Keratinocyte (primary cell): ENCODE measurements at regions not wholly inside any gene's neighbourhood (a gene's known extent, or its start where the extent isn't known, plus 50 kb on each side); places are given as distances from the start of the nearest gene placed in this dataset.

Experiments used
- DNase-seq: peaks from one replicate; pipeline ENCODE4 v3.0.0-alpha.2; 2011; ENCODE audit warnings: low read depth, missing footprints, low spot score
- FAIRE-seq: peaks from 2 replicates; lab custom pipeline; 2011; peaks lifted over from hg19 to GRCh38; lab: Jason Lieb, UNC
- H2AFZ ChIP-seq: 2 replicates; pipeline ENCODE4 v1.6.0; 2012; ENCODE audit warnings: low read length, control low read depth, inconsistent platforms; ENCODE audit not compliant: control insufficient read depth
- H3K27ac ChIP-seq: 2 replicates; pipeline ENCODE4 v1.5.1; 2011; ENCODE audit warnings: low read length; ENCODE audit not compliant: control insufficient read depth, insufficient read depth
- H3K27me3 ChIP-seq: 3 replicates; pipeline ENCODE4 v1.6.0; 2011; ENCODE audit warnings: low read length; ENCODE audit not compliant: control insufficient read depth, insufficient read depth; ENCODE audit errors: extremely low read depth
- H3K36me3 ChIP-seq, 2 experiments: 2 replicates in 1 of 2; 3 replicates in 1 of 2; pipeline ENCODE4 v1.5.1; 2011; ENCODE audit warnings: low read length in 2 of 2, mild to moderate bottlenecking in 1 of 2; ENCODE audit not compliant: control insufficient read depth in 2 of 2, insufficient read depth in 2 of 2; ENCODE audit errors: extremely low read depth in 1 of 2
- H3K4me1 ChIP-seq: 3 replicates; pipeline ENCODE4 v1.5.1; 2011; ENCODE audit warnings: low read length; ENCODE audit not compliant: control insufficient read depth, insufficient read depth; ENCODE audit errors: extremely low read depth
- H3K4me2 ChIP-seq: 3 replicates; pipeline ENCODE4 v1.6.0; 2011; ENCODE audit warnings: low read depth, low read length; ENCODE audit not compliant: control insufficient read depth, insufficient read depth; ENCODE audit errors: extremely low read depth
- H3K4me3 ChIP-seq, 3 experiments: fragments of 200-600 bp in 1 of 3; sonication (generic) in 1 of 3; 2 replicates in 2 of 3; 3 replicates in 1 of 3; pipeline ENCODE4 v1.5.1; 2011 to 2016; ENCODE audit warnings: low read length in 3 of 3, mild to moderate bottlenecking in 3 of 3, control low read depth in 2 of 3, inconsistent platforms in 1 of 3, low read depth in 1 of 3, mixed read lengths in 1 of 3, mixed run types in 1 of 3, moderate library complexity in 1 of 3; ENCODE audit not compliant: control insufficient read depth in 2 of 3, insufficient read depth in 2 of 3; ENCODE audit errors: extremely low read depth in 1 of 3
- H3K79me2 ChIP-seq: 2 replicates; pipeline ENCODE4 v1.6.0; 2012; ENCODE audit warnings: low read length; ENCODE audit not compliant: control insufficient read depth, insufficient read depth
- H3K9ac ChIP-seq: 3 replicates; pipeline ENCODE4 v1.6.0; 2011; ENCODE audit warnings: low read length; ENCODE audit not compliant: control insufficient read depth, insufficient read depth; ENCODE audit errors: extremely low read depth
- H3K9me1 ChIP-seq: 3 replicates; pipeline ENCODE4 v1.6.0; 2011; ENCODE audit warnings: low read length; ENCODE audit not compliant: control insufficient read depth, insufficient read depth; ENCODE audit errors: extremely low read depth
- H3K9me3 ChIP-seq: 2 replicates; pipeline ENCODE4 v1.5.1; 2012; ENCODE audit warnings: low read depth, low read length; ENCODE audit not compliant: control insufficient read depth
- H4K20me1 ChIP-seq: 3 replicates; pipeline ENCODE4 v1.6.0; 2011; ENCODE audit warnings: low read length; ENCODE audit not compliant: control insufficient read depth, insufficient read depth; ENCODE audit errors: extremely low read depth
- EZH2 ChIP-seq: IDR thresholded peaks from one replicate; pipeline ENCODE4 v1.6.1; 2012; ENCODE audit warnings: inconsistent platforms, mild to moderate bottlenecking, low read length, moderate library complexity
- dilution Hi-C: fragments of 300-500 bp; cut with MboI; formaldehyde crosslinking; loops from one replicate; pipeline ENCODE4 v1.7.0; 2020; ENCODE audit warnings: low sequenced_read_pairs; ENCODE audit not compliant: extremely low pct_ligation_motif_present
- TF ChIP-seq, protein P1 (sequence below), 3 experiments: IDR thresholded peaks in 1 of 3; conservative IDR thresholded peaks in 1 of 3; optimal IDR thresholded peaks in 1 of 3; 2 replicates in 2 of 3; 3 replicates in 1 of 3; pipeline versions ENCODE3 to v1.5.1; 2011; ENCODE audit warnings: low read length in 3 of 3, mild to moderate bottlenecking in 3 of 3, moderate library complexity in 2 of 3, control low read depth in 1 of 3, inconsistent platforms in 1 of 3; ENCODE audit not compliant: insufficient read depth in 2 of 3; ENCODE audit errors: extremely low read depth in 1 of 3

DNA sequence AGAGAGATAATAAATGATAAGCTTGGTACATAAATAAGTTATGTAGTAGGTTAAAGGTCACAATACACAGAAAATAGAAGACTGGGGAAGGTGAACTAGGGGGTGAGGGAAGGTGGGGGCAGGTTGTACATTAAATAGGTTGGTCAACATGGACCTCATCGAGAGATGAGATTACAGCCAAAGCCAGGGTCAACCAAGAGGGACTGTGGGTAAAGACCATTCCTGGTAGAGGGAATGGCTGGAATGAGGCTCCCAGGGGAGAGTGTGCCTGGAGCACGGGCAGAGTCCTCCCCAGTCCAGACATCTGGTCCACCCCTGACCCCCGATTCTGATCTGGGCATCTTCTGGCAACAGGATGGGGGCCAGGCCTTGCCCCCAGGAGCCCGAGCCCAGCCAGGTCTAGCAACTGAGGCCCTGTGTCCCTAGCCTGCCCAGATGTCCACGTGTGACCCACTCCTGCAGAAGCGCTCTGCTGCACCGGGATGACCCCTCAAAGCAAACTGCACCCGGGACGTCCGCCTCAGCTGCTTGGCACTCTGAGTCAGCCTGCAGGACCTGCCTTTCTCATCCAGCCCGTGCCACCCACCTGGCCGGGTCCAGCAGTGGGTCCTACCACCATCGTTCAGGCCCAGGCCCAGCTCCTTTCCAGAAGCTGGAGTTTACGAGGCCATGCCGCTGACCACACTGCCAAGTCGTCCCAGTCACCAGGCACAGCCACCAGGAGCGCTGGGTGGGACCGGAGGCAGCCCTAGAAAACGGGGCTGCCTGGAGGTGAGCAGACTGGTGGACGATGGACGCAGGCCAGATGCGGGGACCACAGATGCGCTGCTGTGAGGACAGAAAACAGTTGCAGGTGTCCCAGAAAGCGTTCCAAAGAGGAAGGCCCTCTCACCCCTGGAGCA lies 56.2 kb upstream of the ID2 start:
- no peaks in the 10 kb centered on the region for H3K4me1 ChIP-seq
- no peaks in the 10 kb centered on the region for H3K9me3 ChIP-seq
- H3K27me3 ChIP-seq: no peaks in the 10 kb centered on the region
- H4K20me1 ChIP-seq: no peaks in the 10 kb centered on the region
- dilution Hi-C loops: no loop called here
- H3K36me3 ChIP-seq: no peaks in the 10 kb centered on the region
- no peak overlapping the region for H3K4me3 ChIP-seq
- no peak for FAIRE-seq
- no peak overlapping the region for H3K9ac ChIP-seq
- no peaks in the 10 kb centered on the region for H3K9me1 ChIP-seq
- H3K79me2 ChIP-seq: no peaks in the 10 kb centered on the region
- TF ChIP-seq, protein P1, sequence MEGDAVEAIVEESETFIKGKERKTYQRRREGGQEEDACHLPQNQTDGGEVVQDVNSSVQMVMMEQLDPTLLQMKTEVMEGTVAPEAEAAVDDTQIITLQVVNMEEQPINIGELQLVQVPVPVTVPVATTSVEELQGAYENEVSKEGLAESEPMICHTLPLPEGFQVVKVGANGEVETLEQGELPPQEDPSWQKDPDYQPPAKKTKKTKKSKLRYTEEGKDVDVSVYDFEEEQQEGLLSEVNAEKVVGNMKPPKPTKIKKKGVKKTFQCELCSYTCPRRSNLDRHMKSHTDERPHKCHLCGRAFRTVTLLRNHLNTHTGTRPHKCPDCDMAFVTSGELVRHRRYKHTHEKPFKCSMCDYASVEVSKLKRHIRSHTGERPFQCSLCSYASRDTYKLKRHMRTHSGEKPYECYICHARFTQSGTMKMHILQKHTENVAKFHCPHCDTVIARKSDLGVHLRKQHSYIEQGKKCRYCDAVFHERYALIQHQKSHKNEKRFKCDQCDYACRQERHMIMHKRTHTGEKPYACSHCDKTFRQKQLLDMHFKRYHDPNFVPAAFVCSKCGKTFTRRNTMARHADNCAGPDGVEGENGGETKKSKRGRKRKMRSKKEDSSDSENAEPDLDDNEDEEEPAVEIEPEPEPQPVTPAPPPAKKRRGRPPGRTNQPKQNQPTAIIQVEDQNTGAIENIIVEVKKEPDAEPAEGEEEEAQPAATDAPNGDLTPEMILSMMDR (optimal IDR thresholded peaks at IDR 0.05 in 1 of 3, IDR thresholded peaks at IDR 0.05 in 1 of 3, conservative IDR thresholded peaks at IDR 0.05 in 1 of 3; ENCODE audit: extremely low read depth in 1 of 3, insufficient read depth in 2 of 3, low read length in 3 of 3): no peak
- no peak for TF ChIP-seq EZH2
- DNase-seq: no peak
- no peak overlapping the region for H3K4me2 ChIP-seq
- no peak overlapping the region for H2AFZ ChIP-seq
- no peak overlapping the region for H3K27ac ChIP-seq

DNA sequence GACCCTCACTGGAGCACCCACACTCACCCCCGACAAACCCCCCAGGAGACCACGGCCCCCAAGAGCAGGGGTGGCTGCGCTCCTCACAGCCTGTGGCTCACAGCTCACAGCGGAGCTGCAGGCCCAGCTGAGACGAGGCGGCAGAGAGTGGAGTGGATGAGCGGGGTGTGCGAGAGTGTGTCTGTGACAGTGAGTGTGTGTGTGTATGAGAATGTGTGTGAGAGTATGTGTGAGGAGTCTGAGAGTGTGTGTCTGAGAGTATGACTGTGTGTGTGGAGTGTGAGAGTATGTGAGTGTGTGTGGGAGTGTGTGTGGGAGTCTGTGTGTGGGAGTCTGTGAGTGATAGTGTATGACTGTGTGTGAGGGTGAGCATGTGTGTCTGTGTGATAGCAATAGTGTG lies 55.3 kb upstream of the ID2 start:
- Histone ChIP-seq H3K4me2 (no peak overlapping the region), H3K4me1 (no peaks in the 10 kb centered on the region)

More for the DNA sequence above, 55.3 kb upstream of the ID2 start:
- H3K36me3 ChIP-seq: no peaks in the 10 kb centered on the region
- H2AFZ ChIP-seq: no peak overlapping the region
- H3K27ac ChIP-seq: no peak overlapping the region
- TF ChIP-seq, protein P1 (optimal IDR thresholded peaks at IDR 0.05 in 1 of 3, IDR thresholded peaks at IDR 0.05 in 1 of 3, conservative IDR thresholded peaks at IDR 0.05 in 1 of 3; ENCODE audit: extremely low read depth in 1 of 3, insufficient read depth in 2 of 3, low read length in 3 of 3): no peak
- TF ChIP-seq EZH2: no peak
- FAIRE-seq: no peak
- H3K79me2 ChIP-seq: no peaks in the 10 kb centered on the region
- dilution Hi-C loops: no loop called here
- H3K9me1 ChIP-seq: no peaks in the 10 kb centered on the region
- no peak overlapping the region for H3K9ac ChIP-seq
- H4K20me1 ChIP-seq: no peaks in the 10 kb centered on the region
- H3K27me3 ChIP-seq: no peaks in the 10 kb centered on the region
- no peak for DNase-seq
- H3K9me3 ChIP-seq: no peaks in the 10 kb centered on the region
- no peak overlapping the region for H3K4me3 ChIP-seq
